K562 (cell line): ENCODE measurements at regions not wholly inside any gene's neighbourhood (a gene's known extent, or its start where the extent isn't known, plus 50 kb on each side); places are given as distances from the start of the nearest gene placed in this dataset.

Experiments used
- ATAC-seq: fragments of 200-7000 bp; cut with Tn5 transposase; 3 replicates; pipeline ENCODE4 v1.9.1; 2020; ENCODE audit warnings: moderate library complexity
- BruUV-seq: library from RNA; stranded (reverse); fragments of 400-500 nt; replicated peaks from 2 replicates; lab custom pipeline; 2021; lab: Mats Ljungman, UMichigan
- CTCF ChIA-PET: fragments of 300-600 bp; formaldehyde crosslinking; extraction: SDS; loops from one replicate; lab custom pipeline; 2021; ENCODE audit warnings: low intra/inter-chr PET ratio; lab: Yijun Ruan, JAX
- POLR2A ChIA-PET: fragments of 300-600, 350-650 bp; sonication (Branson Sonifier 250); formaldehyde crosslinking; extraction: SDS; loops from one replicate; lab custom pipeline; 2021; ENCODE audit warnings: antibody characterized with exemption, inconsistent platforms; lab: Yijun Ruan, JAX
- DNase-seq, 4 experiments: peaks; one replicate each; pipeline versions ENCODE4 v3.0.0 to v3.0.0-alpha.2; 2011 to 2018; ENCODE audit warnings: low spot score in 3 of 4, mixed read lengths in 3 of 4; ENCODE audit errors: extremely low read depth in 1 of 4
- FAIRE-seq: peaks from 2 replicates; lab custom pipeline; 2011; peaks lifted over from hg19 to GRCh38; lab: Jason Lieb, UNC
- H2AFZ ChIP-seq: 2 replicates; pipeline ENCODE4 v1.6.0; 2011; ENCODE audit warnings: low read depth, low read length, control low read depth, inconsistent platforms
- H3K27ac ChIP-seq: fragments of 200-600 bp; 3 replicates; pipeline ENCODE4 v1.8.0; 2011; ENCODE audit warnings: low read depth, mild to moderate bottlenecking, control low read depth, inconsistent platforms, low read length, moderate library complexity, mixed read lengths; ENCODE audit errors: extremely low read depth
- H3K27me3 ChIP-seq, 2 experiments: fragments of 300-600 bp in 1 of 2; 2 replicates in 1 of 2; 3 replicates in 1 of 2; pipeline versions ENCODE4 v1.6.0 to v1.8.0; 2011; ENCODE audit warnings: inconsistent platforms in 2 of 2, low read length in 2 of 2, mild to moderate bottlenecking in 1 of 2, mixed read lengths in 1 of 2, moderate library complexity in 1 of 2; ENCODE audit not compliant: control insufficient read depth in 2 of 2, insufficient read depth in 2 of 2
- H3K36me3 ChIP-seq: fragments of 300-600 bp; 3 replicates; pipeline ENCODE4 v1.8.0; 2011; ENCODE audit warnings: mild to moderate bottlenecking, low read length, inconsistent platforms; ENCODE audit not compliant: control insufficient read depth, insufficient read depth
- H3K4me1 ChIP-seq, 2 experiments: fragments of 200-600 bp in 1 of 2; replicated peaks in 1 of 2; 2 replicates in 1 of 2; 3 replicates in 1 of 2; pipeline versions ENCODE4 v1.5.1 to v1.8.0; 2011; ENCODE audit warnings: inconsistent platforms in 2 of 2, low read length in 2 of 2, mild to moderate bottlenecking in 1 of 2, mixed read lengths in 1 of 2, moderate library complexity in 1 of 2; ENCODE audit not compliant: control insufficient read depth in 2 of 2, insufficient read depth in 2 of 2
- H3K4me2 ChIP-seq: 2 replicates; pipeline ENCODE4 v1.6.1; 2011; ENCODE audit warnings: low read length, control low read depth, inconsistent platforms, mixed read lengths; ENCODE audit not compliant: insufficient read depth
- H3K4me3 ChIP-seq: fragments of 200-600 bp; sonication (generic), shearing (Covaris generic); 2 replicates; pipeline ENCODE4 v1.5.1; 2016; ENCODE audit warnings: control low read depth, inconsistent platforms
- H3K79me2 ChIP-seq: fragments of 200-600 bp; 3 replicates; pipeline ENCODE4 v1.8.0; 2011; ENCODE audit warnings: low read length, inconsistent platforms; ENCODE audit not compliant: control insufficient read depth, insufficient read depth
- H3K9ac ChIP-seq, 2 experiments: 2 replicates each; pipeline versions ENCODE4 v1.6.0 to v1.6.1; 2011; ENCODE audit warnings: low read depth in 2 of 2, low read length in 2 of 2, control low read depth in 1 of 2, inconsistent platforms in 1 of 2, mild to moderate bottlenecking in 1 of 2, mixed read lengths in 1 of 2; ENCODE audit not compliant: insufficient read depth in 1 of 2
- H3K9me1 ChIP-seq: one replicate; pipeline ENCODE4 v1.6.0; 2011; ENCODE audit warnings: inconsistent platforms, mild to moderate bottlenecking, low read length, moderate library complexity; ENCODE audit not compliant: control insufficient read depth, insufficient read depth
- H3K9me3 ChIP-seq: replicated peaks from 2 replicates; pipeline ENCODE4 v1.5.1; 2011; ENCODE audit warnings: low read depth, low read length, inconsistent platforms; ENCODE audit not compliant: control insufficient read depth, insufficient read depth
- H4K20me1 ChIP-seq: replicated peaks from 2 replicates; pipeline ENCODE4 v1.6.1; 2011; ENCODE audit warnings: low read length, inconsistent platforms, mixed read lengths; ENCODE audit not compliant: control insufficient read depth, insufficient read depth
- ATF7 ChIP-seq: fragments of 450-650 bp; IDR thresholded peaks from 2 replicates; pipeline ENCODE4 v1.7.1; 2014; ENCODE audit warnings: mild to moderate bottlenecking, moderate library complexity
- CBX2 ChIP-seq: fragments of 200-600 bp; sonication (generic); IDR thresholded peaks from one replicate; pipeline ENCODE4 v1.6.1; 2012; ENCODE audit warnings: mild to moderate bottlenecking, low read length, inconsistent platforms; ENCODE audit not compliant: insufficient read depth, poor library complexity, severe bottlenecking
- GABPB1 ChIP-seq: sonication (generic); formaldehyde crosslinking; IDR thresholded peaks from 2 replicates; pipeline ENCODE4 v1.8.0; 2022; ENCODE audit warnings: mild to moderate bottlenecking, missing genetic modification reagents
- HOXB6 ChIP-seq: fragments of 250-450 bp; sonication (Bioruptor Pico); IDR thresholded peaks from 2 replicates; pipeline ENCODE4 v1.5.1; 2022; ENCODE audit warnings: mild to moderate bottlenecking, borderline replicate concordance
- MEIS2 ChIP-seq: fragments of 450-650 bp; IDR thresholded peaks from 2 replicates; pipeline ENCODE4 v1.6.1; 2014; ENCODE audit warnings: mild to moderate bottlenecking; ENCODE audit not compliant: partially characterized antibody
- NFE2L1 ChIP-seq: fragments of 450-650 bp; IDR thresholded peaks from 2 replicates; pipeline ENCODE4 v1.6.1; 2016; ENCODE audit warnings: missing genetic modification characterization, low read depth, mild to moderate bottlenecking, missing compliant biosample characterization, moderate library complexity, borderline replicate concordance
- PHB2 ChIP-seq: fragments of 450-650 bp; IDR thresholded peaks from 2 replicates; pipeline ENCODE4 v1.6.1; 2017; ENCODE audit warnings: low read depth
- PHF20 ChIP-seq: fragments of 450-650 bp; IDR thresholded peaks from 2 replicates; pipeline ENCODE4 v1.6.1; 2018; ENCODE audit not compliant: partially characterized antibody
- PML ChIP-seq: IDR thresholded peaks from 2 replicates; pipeline ENCODE4 v1.6.1; 2012; ENCODE audit warnings: low read length, inconsistent platforms
- SLC30A9 ChIP-seq: fragments of 250-450 bp; sonication (Bioruptor Pico); IDR thresholded peaks from 2 replicates; pipeline ENCODE4 v1.8.0; 2022; ENCODE audit warnings: mild to moderate bottlenecking, moderate library complexity
- SRSF7 ChIP-seq: fragments of 200-400 bp; formaldehyde crosslinking; optimal IDR thresholded peaks from 2 replicates; pipeline ENCODE3; 2017; ENCODE audit warnings: mild to moderate bottlenecking, low read depth, low read length
- TRIM24 ChIP-seq, 2 experiments: fragments of 450-650 bp; IDR thresholded peaks; 2 replicates each; pipeline ENCODE4 v1.6.1; 2016
- ZNF174 ChIP-seq: fragments of 250-450 bp; sonication (Bioruptor Pico); IDR thresholded peaks from 2 replicates; pipeline ENCODE4 v1.4.0; 2020; ENCODE audit warnings: mild to moderate bottlenecking
- ZNF175 ChIP-seq: fragments of 200-800 bp; sonication (Bioruptor generic); IDR thresholded peaks from 2 replicates; pipeline ENCODE4 v1.6.1; 2016; ENCODE audit warnings: low read depth, mild to moderate bottlenecking, missing genetic modification characterization, missing compliant biosample characterization
- WGBS: fragments of 100-300 bp; shearing (Covaris generic); methylation state at CpG from one replicate; pipeline ENCODE4 v1.1.6; 2016; ENCODE audit warnings: low coverage, mixed read lengths; ENCODE audit not compliant: insufficient coverage; ENCODE audit errors: missing lambda C conversion rate; 5-methylcytosine and 5-hydroxymethylcytosine counted together
- in situ Hi-C: fragments of 300-500 bp; cut with MboI; formaldehyde crosslinking; loops from 4 replicates; pipeline ENCODE4 v1.15.0; 2018; ENCODE audit warnings: inconsistent platforms, mixed read lengths
- intact Hi-C: fragments of 100-400 bp; cut with micrococcal nuclease; formaldehyde crosslinking; loops from 2 replicates; pipeline ENCODE4 v1.14.2; 2022
- TF ChIP-seq, protein P1 (sequence below): fragments of 250-450 bp; sonication (Bioruptor Pico); IDR thresholded peaks from 2 replicates; pipeline ENCODE4 v1.9.0; 2021; ENCODE audit warnings: mild to moderate bottlenecking
- TF ChIP-seq, protein P2 (sequence below), 2 experiments: fragments of 450-650 bp in 1 of 2; sonication (generic) in 1 of 2; formaldehyde crosslinking in 1 of 2; IDR thresholded peaks in 1 of 2; conservative IDR thresholded peaks in 1 of 2; 2 replicates each; pipeline versions ENCODE4 v1.6.1 to v1.8.1; 2016 to 2023; ENCODE audit warnings: mild to moderate bottlenecking in 2 of 2, moderate library complexity in 2 of 2, inconsistent platforms in 1 of 2, missing genetic modification reagents in 1 of 2
- TF ChIP-seq, protein P3 (sequence below): fragments of 250-450 bp; sonication (Bioruptor Pico); IDR thresholded peaks from 2 replicates; pipeline ENCODE4 v1.5.0; 2021; ENCODE audit warnings: mild to moderate bottlenecking, borderline replicate concordance
- TF ChIP-seq, protein P4 (sequence below): fragments of 450-650 bp; IDR thresholded peaks from 2 replicates; pipeline ENCODE4 v1.6.1; 2018; ENCODE audit warnings: mild to moderate bottlenecking, low read depth; ENCODE audit not compliant: partially characterized antibody

DNA sequence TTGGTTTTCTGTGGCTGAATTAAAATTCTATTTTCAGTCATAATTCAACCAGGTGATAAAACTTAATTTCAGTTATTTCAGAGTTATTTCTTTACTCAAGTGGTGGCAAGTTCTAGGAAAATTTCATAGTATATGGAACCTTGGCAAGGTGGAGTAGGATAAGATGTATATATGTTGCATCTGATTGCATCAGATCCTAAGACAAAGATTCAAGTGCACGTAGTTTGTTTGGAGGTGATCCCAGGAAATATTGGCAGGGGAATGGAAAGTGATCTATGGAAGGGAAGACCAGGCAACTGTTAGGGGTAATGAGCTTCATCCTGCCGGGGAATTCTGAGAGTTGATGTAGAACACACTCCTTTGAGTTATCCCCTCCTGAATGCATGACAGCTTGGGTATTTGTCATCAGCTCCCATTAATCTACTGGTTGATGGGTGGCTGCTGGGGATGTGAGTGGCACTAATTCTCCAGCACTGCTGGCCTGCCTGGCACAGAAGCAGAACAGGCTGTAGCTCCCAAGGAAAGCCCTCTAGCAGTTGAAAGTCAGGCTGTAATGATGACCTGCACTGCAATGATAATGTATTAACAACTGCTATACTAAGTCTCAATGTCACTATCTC, 52.2 kb upstream of the TOM1L1 start:
- BruUV-seq = no TSS peak
- intact Hi-C loops = no loop called here
- POLR2A ChIA-PET = interaction anchor here (0.7 to 1.0 kb wide), 2 partner anchors 12 to 107 kb away, joined by 3 to 4 read pairs; no protein-coding TSS in a partner anchor
- no peaks in the 10 kb centered on the region for H3K79me2 ChIP-seq
- H3K4me3 ChIP-seq = no peak overlapping the region
- ATAC-seq (peak; percentile 61), DNase-seq (no peak), FAIRE-seq (no peak)
- peak overlapping the region; percentile 21; the same call in 1 of the 2 replicates for H2AFZ ChIP-seq
- H3K36me3 ChIP-seq = no peaks in the 10 kb centered on the region
- in situ Hi-C loops = no loop called here
- peaks cover 0 to 6% of the 10 kb centered on the region in 2 experiments; a peak in 2 of 5 replicates for H3K4me1 ChIP-seq
- no peaks in the 10 kb centered on the region for H3K9me3 ChIP-seq
- H3K4me2 ChIP-seq = no peak overlapping the region
- no peaks in the 10 kb centered on the region for H3K27me3 ChIP-seq
- H3K9me1 ChIP-seq = no peaks in the 10 kb centered on the region
- WGBS = 31% methylated on average over 2 of the region's 2 CpGs
- CTCF ChIA-PET = no interaction called here
- no peak overlapping the region for H3K9ac ChIP-seq
- H3K27ac ChIP-seq = no peak overlapping the region
- H4K20me1 ChIP-seq = no peaks in the 10 kb centered on the region
- TF ChIP-seq, protein P1, sequence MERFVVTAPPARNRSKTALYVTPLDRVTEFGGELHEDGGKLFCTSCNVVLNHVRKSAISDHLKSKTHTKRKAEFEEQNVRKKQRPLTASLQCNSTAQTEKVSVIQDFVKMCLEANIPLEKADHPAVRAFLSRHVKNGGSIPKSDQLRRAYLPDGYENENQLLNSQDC = no peak
- no peak for TF ChIP-seq SRSF7
- TF ChIP-seq, protein P2, sequence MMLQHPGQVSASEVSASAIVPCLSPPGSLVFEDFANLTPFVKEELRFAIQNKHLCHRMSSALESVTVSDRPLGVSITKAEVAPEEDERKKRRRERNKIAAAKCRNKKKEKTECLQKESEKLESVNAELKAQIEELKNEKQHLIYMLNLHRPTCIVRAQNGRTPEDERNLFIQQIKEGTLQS (IDR thresholded peaks at IDR 0.05) = peak; percentile 72; the same call in 1 of the 2 replicates
- TF ChIP-seq, protein P2 (CRISPR knock-in tag; conservative IDR thresholded peaks at IDR 0.05) = no peak
- no peak for TF ChIP-seq HOXB6 (CRISPR knock-in tag)
- no peak for TF ChIP-seq PML
- 0 out of 2 replicates have a peak, but pooled peaks have one; percentile 58 for TF ChIP-seq ZNF175 (CRISPR knock-in tag)
- TF ChIP-seq SLC30A9 (CRISPR knock-in tag) = no peak
- TF ChIP-seq, protein P3, sequence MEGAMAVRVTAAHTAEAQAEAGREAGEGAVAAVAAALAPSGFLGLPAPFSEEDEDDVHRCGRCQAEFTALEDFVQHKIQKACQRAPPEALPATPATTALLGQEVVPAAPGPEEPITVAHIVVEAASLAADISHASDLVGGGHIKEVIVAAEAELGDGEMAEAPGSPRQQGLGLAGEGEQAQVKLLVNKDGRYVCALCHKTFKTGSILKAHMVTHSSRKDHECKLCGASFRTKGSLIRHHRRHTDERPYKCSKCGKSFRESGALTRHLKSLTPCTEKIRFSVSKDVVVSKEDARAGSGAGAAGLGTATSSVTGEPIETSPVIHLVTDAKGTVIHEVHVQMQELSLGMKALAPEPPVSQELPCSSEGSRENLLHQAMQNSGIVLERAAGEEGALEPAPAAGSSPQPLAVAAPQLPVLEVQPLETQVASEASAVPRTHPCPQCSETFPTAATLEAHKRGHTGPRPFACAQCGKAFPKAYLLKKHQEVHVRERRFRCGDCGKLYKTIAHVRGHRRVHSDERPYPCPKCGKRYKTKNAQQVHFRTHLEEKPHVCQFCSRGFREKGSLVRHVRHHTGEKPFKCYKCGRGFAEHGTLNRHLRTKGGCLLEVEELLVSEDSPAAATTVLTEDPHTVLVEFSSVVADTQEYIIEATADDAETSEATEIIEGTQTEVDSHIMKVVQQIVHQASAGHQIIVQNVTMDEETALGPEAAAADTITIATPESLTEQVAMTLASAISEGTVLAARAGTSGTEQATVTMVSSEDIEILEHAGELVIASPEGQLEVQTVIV (CRISPR knock-in tag) = no peak
- TF ChIP-seq PHB2 = no peak
- TF ChIP-seq ZNF174 (CRISPR knock-in tag) = no peak
- peak; percentile 42 for TF ChIP-seq MEIS2
- no peak for TF ChIP-seq NFE2L1 (tag)
- TF ChIP-seq ATF7 = 0 out of 2 replicates have a peak, but pooled peaks have one; percentile 48
- TF ChIP-seq GABPB1 (CRISPR knock-in tag) = no peak
- TF ChIP-seq, protein P4, sequence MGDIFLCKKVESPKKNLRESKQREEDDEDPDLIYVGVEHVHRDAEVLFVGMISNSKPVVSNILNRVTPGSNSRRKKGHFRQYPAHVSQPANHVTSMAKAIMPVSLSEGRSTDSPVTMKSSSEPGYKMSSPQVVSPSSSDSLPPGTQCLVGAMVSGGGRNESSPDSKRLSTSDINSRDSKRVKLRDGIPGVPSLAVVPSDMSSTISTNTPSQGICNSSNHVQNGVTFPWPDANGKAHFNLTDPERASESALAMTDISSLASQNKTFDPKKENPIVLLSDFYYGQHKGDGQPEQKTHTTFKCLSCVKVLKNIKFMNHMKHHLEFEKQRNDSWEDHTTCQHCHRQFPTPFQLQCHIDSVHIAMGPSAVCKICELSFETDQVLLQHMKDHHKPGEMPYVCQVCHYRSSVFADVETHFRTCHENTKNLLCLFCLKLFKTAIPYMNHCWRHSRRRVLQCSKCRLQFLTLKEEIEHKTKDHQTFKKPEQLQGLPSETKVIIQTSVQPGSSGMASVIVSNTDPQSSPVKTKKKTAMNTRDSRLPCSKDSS = no peak
- TF ChIP-seq TRIM24 (IDR thresholded peaks at IDR 0.05) = peak; percentile 32 to 86; a peak in 2 of 4 replicates
- TF ChIP-seq PHF20 = no peak
- no peak for TF ChIP-seq CBX2
